DMS79 (cell line): ENCODE measurements at regions not wholly inside any gene's neighbourhood (a gene's known extent, or its start where the extent isn't known, plus 50 kb on each side); places are given as distances from the start of the nearest gene placed in this dataset.
"Not testable (repeated sequence)": the region's sequence is repeated elsewhere in the genome, so short reads cannot be mapped to it uniquely, and the experiment has no call there.

Experiments used
- DNase-seq: peaks from one replicate; lab custom pipeline; 2025; lab: John Stamatoyannopoulos, UW

DNA sequence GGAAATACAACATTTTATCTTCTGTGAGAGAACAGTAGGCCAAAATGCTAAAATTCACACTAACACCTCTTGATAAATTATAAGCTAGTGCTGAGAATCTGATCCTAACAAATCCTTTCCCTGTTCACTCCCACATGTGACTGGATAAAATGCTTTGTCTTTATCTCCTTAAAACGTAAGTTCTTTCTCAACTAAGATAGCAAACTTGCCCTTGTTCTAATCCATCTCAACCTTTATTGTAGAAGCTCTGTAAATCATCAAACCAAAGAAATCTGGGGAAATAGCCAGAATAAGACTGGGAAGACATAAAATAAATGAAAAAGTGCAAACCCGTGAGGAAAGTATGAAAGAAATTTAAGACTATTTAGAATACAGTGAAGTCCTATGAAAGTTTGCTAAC lies 1058.4 kb upstream of the ACVR2A start:
- no peak for DNase-seq

DNA sequence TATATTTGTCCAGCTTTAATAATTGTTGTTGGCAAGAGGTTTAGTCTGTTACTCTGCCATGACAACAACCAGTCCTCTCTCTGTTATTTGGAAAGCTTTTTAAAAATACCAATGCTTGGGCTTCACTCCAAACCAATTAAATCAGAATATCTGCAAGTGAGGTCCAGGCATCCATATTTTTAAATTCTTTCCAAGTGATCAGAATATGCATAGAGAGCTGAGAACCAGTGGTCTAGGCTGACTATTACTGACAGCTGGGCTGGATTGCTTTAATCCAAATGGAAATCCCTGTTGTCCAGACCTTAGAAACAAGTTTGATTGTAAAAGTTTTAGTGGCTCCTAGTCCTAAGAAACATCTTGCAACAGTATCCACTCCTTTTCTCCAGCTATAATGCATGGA lies 1059.7 kb upstream of the ACVR2A start:
- no peak for DNase-seq

DNA sequence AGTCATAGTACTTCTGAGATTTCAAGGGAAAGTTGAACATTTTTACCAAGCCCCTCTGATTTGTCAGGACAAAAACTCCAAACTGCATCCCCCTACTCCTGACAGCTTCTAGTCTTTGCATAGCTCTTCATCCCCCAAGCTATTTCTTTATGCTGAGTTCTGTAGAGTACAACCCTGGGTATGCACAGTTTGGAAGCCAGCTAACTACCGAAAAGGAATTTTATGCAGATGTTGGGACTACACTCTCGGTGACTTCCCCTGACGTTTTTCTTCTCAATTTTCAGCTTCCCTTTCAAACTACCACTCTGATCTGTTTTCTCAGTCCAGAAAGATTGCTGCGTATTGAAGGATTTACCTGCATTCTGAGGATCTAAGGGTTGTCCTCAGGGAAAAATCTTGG lies 1060.2 kb upstream of the ACVR2A start:
- no peak for DNase-seq

DNA sequence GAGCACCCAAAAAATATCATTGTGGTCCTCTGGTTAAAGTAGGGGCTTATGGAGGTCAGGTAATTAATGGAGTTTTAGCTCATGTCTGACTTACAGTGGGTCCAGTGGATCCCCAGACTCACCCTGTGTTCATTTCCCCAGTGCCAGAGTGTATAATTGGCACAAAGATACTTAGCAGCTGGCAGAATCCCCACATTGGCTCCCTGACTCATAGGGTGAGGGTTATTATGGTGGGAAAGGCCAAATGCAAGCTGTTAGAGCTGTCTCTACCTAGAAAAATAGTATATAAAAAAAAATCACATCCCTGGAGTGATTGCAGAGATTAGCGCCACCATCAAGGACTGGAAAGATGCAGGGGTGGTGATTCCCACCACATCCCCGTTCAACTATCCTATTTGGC lies 1067.6 kb upstream of the ACVR2A start:
- no peak for DNase-seq

DNA sequence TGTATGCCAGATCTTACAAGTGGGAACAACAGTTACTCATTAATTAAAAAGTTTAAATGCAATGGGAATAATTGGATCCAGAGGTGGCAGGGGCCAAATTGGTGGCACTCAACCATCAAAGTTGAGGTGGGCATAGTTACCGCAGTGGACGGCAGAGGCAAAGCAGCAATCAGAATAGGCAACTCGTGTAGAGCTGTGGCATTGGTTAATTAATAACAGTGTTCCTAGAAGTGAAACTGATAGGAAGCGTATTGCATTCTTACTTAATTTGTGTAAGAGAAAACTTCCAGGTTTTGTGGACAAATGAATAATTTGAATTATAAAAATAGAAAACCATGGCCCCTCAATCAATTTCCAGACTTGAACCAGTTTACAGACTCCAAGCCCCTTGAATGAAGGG lies 1068.2 kb upstream of the ACVR2A start:
- no peak for DNase-seq

DNA sequence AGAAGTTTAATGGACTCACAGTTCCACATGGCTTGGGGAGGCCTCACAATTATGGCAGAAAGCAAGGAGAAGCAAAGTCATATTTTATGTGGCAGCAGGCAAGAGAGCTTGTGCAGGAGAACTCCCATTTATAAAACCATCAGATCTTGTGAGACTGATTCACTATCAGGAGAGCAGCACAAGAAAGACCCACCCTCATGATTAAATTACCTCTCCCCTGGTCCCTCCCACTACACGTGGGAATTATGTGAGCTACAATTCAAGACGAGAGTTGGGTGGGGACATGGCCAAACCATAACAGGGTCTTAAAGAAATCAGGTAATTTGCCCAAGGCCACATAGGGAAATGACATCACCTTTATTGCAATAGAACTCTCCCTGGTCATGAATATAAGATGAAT lies 1073.3 kb upstream of the ACVR2A start:
- DNase-seq, result no peak

DNA sequence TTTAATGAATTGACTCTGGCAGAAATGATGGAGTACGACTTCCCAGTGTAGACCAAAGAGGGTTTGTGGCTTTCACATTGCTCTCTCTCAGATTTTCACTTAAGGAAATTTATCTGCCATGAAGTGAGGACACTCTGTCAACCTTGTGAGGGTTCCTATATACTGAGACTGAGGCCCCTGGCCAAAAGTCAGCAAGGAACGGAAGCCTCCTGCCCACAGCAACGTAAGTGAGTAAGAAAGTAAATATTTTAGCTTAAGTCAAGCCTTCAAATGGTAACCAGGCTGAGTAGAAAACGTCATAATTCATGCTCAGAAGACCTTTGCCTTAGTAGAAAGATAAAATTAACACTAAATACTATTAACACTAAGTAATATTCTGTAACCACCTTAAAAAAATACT lies 1080.5 kb upstream of the ACVR2A start:
- DNase-seq, result no peak

DNA sequence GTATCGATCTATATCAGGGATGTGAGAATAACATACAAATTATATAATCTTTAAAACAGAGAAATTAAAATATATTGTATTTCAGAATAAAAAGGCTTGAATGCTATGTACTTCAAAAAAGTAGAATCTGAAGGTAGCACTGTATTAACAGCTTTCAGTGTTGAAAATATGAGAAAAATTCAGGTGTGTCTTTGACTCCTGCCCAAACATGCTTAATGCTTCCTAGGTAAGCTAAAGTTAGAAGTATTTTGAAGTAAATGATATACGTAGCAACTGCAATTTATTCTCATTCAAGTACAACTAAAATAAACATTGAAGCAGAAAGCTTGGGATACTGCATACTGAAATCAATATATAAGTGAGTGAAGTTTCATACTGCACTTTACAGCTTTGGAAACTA lies 1082.0 kb upstream of the ACVR2A start:
- DNase-seq, result no peak

DNA sequence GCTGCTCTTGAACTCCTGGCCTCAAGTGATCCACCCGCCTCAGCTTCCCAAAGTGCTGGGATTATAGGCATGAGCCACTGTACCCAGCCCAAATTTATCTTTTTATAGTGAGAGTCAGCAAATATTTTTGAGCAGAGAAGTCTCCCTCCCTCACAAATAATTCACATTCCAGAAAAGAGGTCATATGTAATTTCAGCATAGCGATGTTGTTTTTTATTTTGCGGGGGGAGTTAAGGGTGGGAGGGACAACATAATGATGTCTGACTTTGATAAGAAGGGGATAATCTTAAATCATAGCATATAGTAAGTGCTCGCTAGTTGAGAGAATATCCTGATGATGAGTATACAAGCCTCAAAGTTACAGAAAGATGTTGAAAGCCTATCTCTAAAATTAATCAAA lies 1090.2 kb upstream of the ACVR2A start:
- no peak for DNase-seq

DNA sequence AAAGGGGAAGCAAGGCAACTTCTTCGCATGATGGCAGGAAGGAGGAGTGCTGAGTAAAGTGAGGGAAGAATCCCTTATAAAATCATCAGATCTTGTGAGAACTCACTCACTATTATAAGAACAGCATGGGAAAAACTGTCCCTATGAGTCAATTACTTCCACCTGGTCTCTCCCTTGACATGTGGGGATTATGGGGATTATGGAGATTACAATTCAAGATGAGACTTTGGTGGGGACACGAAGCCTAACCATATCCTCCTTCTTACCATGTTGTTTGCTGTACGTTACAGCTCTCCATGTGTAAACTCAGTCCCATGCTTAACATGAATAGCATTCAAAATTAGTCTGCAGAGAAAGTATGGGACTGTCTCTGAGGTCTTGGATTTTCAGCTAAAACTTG lies 1096.8 kb upstream of the ACVR2A start:
- no peak for DNase-seq

DNA sequence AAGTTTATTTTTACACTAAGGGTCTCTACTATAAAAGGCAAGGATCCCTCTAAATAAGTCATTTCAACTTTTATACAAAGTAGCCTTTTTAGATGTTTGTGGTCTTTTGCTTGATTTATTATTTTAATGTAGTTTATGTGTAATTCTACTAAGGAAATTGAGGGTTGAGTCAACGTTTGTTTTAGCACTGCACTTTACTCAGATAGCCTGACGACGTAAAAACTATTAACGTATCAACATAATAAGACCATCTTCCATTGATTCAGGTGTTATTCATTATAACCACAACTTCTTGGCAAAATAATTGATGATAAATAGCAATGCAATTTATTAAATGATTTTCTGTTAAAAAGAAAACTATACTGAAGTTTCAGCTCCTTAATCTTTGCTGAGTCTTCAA lies 1103.6 kb upstream of the ACVR2A start:
- DNase-seq, result no peak

DNA sequence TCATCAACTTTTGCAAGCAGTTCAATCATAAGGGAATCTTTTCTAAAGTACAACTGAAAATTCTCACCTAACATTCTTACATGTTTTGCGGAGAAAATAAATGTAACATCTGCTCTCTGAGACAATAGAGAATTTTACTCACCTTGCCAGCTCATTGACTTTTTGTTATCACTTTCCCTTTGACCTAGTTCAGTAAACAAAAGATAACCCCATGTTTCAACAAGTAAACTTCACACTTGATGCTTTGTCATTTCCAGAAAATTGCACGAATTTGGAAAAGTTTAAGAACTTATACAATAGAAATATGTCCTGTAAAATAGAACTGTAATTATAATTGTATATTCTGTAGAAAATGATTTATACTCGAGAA lies 1110.0 kb upstream of the ACVR2A start:
- DNase-seq, result no peak

DNA sequence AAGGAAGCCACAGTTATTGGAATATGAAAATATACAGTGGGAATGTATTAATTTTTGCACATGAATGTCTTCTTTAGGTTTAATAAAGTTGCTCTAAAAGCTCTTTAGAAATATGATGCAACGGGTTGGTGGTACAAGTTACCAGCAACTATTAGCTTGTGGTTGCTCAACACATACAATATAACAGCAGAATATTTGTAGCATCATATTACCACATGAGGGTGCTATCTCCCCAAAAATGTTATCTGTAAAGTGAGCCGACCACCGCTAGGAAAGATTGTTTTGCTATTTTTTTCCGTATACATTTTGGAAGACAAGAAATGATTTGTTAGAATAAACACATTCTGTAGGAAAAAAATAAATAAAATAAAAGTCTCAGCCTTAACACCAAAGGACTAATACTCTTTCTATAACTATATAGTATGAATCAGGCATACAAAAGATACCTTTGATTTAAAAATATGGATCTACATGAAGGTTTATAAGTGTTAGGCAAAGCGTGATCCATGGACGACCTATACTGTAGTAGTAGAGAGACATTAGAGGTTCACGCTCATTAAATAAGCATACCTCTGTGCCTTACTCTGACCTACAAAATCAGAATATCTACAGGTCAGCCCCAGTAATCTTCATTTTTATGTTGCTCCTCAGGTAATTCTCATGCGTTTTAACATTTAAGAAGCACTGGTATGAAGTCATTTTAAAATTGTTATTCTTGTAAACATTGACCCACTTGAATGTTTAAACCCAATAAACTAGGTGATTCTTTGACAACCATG lies 1110.6 kb upstream of the ACVR2A start:
- peak; percentile 7 for DNase-seq

DNA sequence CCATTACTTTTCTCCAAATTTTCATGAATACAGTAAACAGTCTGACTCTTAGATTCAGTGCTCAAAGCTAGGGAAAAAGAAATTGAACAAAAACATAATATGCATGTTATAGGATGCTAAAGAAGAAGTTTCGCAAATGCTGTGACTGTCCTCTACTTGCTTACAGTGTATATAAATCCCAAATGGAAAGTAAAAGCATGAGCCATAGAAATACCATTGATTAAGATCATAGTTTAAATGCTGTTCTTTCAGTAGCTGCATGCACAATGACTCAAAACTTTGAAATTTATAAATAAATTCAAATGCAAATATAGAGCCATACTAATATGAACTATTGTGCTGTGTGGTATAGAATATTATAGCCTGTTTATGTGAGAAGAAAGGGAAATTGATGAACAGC lies 1113.9 kb upstream of the ACVR2A start:
- DNase-seq, result no peak

DNA sequence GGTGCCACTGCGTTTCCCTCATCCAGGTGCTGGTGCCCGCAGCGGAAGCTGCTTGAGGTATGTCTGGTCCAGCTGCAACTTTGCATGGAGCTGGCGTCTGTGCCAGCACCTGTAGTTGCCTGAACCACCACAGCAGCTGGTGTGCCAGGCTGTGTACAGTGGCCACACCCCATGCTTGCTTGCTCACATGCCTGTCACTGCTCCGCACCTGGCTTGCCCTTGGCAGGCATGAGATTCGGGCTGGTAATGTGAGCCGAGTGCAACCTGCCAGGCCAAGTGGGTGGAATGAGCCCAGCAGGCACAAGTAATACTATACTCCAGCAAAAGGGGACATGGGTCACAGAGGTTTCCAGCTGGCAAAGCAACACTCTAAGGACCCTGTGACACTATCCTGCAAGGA lies 1123.3 kb upstream of the ACVR2A start:
- no peak for DNase-seq

DNA sequence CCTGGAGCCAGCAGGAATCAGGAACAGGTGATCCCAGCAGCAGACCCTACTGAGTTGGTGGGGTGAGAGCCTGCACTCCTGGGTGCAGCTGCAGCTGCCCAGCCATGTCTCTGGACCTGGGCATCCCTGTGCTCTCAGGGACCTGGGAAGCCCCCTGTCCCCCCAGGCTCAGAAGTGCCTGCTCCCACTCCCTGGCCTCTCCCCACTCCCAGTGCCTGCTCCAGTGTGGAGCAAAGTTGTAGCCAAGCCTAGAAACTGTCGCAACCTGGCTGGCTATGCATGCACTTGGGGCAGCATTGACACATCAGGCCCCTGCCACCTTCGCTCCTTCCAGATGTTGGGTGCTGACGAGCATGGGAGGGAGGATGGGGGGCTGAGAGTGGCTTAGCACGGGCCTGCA lies 1124.7 kb upstream of the ACVR2A start:
- no peak for DNase-seq

DNA sequence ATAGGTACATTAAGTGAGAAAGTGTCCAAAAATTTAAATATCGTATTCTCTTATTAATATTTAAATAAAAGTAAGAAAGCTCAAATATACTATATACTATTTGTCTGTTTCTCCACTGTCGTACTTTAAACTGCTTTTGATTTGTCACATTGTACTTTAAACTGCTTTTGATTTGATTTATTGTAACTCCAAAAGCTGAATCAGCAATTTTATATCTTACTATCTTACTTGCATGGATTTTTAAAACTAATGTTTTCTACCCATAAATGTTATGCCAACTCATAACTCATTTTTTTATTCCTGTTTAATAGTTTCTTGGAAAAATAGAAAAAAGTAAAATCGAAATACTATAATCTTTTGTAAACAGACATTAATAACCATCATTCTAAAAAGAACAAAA lies 1128.2 kb upstream of the ACVR2A start:
- no peak for DNase-seq

DNA sequence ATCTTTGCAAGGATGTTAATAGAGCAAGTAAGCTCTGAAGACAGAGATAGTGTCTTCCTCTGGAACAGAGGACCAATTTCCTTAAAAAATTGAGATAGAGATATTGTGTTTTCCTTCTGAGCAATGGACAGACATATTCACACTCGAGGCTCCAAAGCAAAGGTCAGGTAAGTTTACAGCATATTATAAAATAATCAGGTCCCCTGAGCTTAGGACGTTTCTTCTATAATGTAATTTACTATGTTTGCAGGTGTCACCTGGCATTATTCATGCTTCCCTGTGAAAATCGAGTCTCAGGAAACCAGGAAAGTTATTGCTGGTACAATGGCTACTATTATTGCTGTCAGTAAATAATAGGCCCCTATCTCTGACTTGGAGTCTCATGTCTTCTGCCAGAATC lies 1135.8 kb upstream of the ACVR2A start:
- no peak for DNase-seq

DNA sequence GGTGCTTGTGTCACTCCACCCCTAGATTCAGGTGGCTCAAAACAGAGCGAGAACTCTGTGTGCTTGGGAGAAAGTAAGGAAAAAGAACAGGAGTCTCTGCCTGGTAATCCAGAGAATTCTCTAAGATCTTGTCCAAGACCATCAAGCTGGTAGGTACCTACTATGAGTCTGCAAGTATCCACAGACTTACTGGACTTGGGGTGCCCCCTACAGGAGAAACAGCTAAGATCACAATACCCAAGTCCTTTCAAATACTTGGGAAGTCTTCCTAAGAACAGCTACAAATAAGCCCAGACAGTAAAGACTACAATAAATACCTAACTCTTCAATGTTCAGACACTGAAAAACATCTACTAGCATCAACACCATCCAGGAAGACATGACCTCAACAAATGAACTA lies 1143.6 kb upstream of the ACVR2A start:
- DNase-seq, result no peak

DNA sequence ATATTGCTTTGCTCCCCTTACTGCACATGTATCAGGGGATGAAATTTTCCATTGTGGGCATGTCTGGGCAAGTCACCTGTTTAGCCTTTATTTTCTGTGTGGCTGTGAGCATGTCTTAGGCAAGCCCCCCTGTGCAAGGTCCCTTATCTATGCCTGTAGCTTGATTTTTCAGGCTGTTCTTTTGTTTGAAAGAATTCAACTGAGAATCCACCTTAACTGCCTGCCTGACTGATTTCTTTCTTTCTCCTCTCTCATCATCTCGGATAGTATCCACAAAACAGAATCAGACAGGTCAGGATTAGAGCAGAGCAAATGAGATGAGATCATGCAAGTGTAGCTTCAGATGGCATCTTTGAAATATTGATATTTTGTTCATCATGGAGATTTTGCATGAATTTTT lies 1147.5 kb upstream of the ACVR2A start:
- DNase-seq, result no peak

DNA sequence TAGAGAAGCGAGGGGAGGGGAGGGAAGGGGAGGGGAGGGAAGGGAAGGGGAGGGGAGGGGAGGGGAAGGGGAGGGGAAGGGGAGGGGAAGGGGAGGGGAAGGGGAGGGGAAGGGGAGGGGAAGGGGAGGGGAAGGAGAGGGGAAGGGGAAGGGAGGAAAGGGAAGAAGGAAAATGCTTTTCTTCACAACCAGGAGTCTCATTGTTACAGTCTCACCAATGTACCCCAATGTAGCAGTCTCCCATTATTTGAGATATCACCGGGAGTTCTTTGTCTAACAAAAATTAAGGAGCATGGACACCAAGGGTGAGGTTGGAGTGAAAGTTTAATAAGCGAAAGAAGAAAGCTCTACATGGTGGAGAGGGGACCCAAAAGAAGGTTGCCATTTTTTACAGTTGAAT lies 1148.0 kb upstream of the ACVR2A start:
- not testable (repeated sequence) for DNase-seq

DNA sequence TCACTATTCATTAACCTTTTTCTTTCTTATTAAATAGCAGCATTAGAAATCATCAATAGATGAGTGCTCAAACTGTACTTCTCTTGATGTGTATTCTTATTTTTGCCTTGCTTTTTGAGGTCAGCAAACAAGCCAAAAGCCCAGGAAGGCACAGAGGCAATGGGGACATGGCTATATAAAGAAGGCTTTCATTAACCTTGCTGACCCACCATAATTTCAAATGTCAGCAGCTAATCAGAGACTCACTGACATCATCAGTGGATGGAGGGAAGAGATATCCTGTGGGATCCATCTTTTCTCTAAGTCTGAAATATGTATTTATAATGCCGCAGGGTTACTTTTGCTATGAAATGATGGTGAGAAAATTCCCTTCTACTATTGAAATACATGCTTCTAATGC lies 1162.8 kb upstream of the ACVR2A start:
- DNase-seq, result no peak

DNA sequence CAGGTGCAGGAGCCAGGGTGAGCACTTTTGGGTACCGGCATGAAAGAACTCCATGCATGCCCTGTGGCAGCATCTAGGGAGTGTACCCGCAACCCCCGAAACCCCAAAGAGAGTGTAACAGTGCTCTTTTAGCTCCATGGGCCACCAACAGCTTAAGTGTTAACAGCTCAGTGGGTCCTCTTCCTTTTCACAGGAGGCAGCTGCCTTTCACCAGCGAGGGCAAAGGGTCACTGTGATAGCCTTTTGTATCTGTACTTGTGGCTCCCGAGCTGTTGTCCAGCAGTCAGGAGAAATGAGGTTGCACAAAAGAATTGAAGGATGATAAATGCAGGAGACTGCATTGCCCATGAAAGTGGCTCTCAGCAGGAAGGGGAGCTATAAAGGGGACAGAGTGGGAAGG lies 1166.3 kb upstream of the ACVR2A start:
- no peak for DNase-seq

DNA sequence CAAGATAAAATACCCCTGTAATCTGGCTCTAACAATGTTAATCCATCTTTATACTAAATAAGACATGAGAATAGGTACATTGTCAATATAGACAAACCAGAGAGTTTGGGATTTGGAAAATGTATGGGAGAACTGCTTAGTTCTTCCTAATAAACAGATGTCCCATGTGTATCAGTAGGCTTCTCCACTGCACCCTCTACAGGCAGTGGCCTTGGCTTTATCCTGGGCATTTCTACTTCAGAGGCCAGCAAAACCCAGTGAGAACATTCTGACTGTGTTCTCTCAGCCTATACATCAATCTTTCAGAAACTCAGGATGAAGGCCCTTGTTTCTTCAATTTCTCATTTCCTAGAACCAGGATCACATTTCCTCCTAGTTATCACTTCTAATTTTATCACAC lies 1167.5 kb upstream of the ACVR2A start:
- no peak for DNase-seq

DNA sequence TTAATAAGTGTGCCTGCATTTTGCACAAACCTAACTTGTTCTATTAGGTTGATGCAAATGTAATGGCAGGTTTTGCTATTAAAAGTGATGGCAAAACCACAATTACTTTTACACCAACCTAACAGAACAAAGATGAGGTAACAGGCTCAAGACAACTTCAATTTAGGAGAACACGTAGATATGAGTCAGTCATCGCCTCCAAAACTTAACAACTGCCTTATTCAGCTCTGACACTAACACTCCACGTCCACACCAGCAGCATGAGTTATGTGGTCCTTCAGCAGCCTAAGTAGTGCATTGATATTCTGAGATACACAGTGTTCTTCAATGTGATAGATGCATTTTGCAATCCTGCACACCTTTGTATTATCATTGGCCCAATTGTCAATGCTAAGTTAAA lies 1175.1 kb upstream of the ACVR2A start:
- DNase-seq, result no peak
